ENCODE measurements at regions not wholly inside any gene's neighbourhood (a gene's known extent, or its start where the extent isn't known, plus 50 kb on each side); places are given as distances from the start of the nearest gene placed in this dataset.
A peak's percentile ranks its signal among the peaks of the same experiment; 100 is the strongest.
"Not testable (repeated sequence)": the region's sequence is repeated elsewhere in the genome, so short reads cannot be mapped to it uniquely, and the experiment has no call there.

GRCh38 chr6:103522045-103522444 is 1337.7 kb downstream of the HACE1 start:
- DNase-seq: no peak

- DNase-seq: no peak
These were observed 1343.4 kb downstream of the HACE1 start for GRCh38 chr6:103516336-103516735.

- DNase-seq: no peak
These were observed 1352.7 kb downstream of the HACE1 start for GRCh38 chr6:103507052-103507451.

- DNase-seq: no peak
These were observed 1354.6 kb downstream of the HACE1 start for GRCh38 chr6:103505155-103505518.

GRCh38 chr6:103504501-103505154 is 1355.1 kb downstream of the HACE1 start:
- DNase-seq: no peak

GRCh38 chr6:103496588-103496987 is 1363.1 kb downstream of the HACE1 start:
- not testable (repeated sequence) for DNase-seq

- no peak for DNase-seq
These were observed 1403.1 kb downstream of the HACE1 start for GRCh38 chr6:103456652-103457051.

- DNase-seq: no peak
These were observed 1404.4 kb downstream of the HACE1 start for GRCh38 chr6:103455275-103455674.

GRCh38 chr6:103409475-103409874 is 1450.2 kb downstream of the HACE1 start:
- DNase-seq: no peak

- DNase-seq: no peak
These were observed 1454.4 kb downstream of the HACE1 start for GRCh38 chr6:103405321-103405720.

GRCh38 chr6:103404799-103405198 is 1454.9 kb downstream of the HACE1 start:
- DNase-seq: no peak

GRCh38 chr6:103396768-103397167 is 1463.0 kb downstream of the HACE1 start:
- DNase-seq: no peak

GRCh38 chr6:103379272-103379671 is 1480.4 kb downstream of the HACE1 start:
- no peak for DNase-seq

- no peak for DNase-seq
These were observed 1492.5 kb downstream of the HACE1 start for GRCh38 chr6:103367212-103367611.

- DNase-seq: no peak
These were observed 1503.2 kb downstream of the HACE1 start for GRCh38 chr6:103356531-103356930.

GRCh38 chr6:103344554-103345163 is 1515.1 kb downstream of the HACE1 start:
- DNase-seq: no peak

- no peak for DNase-seq
These were observed 1524.3 kb downstream of the HACE1 start for GRCh38 chr6:103335412-103335811.

- peak; percentile 5 for DNase-seq
These were observed 1532.7 kb downstream of the HACE1 start for GRCh38 chr6:103326760-103327757.

GRCh38 chr6:103313432-103313831 is 1546.3 kb downstream of the HACE1 start:
- DNase-seq: no peak

- not testable (repeated sequence) for DNase-seq
These were observed 1565.3 kb downstream of the HACE1 start for GRCh38 chr6:103294376-103294775.

- DNase-seq: no peak
These were observed 1574.9 kb downstream of the HACE1 start for GRCh38 chr6:103284835-103285234.

GRCh38 chr6:103280417-103280816 is 1579.3 kb downstream of the HACE1 start:
- DNase-seq: no peak

GRCh38 chr6:103277936-103278335 is 1581.8 kb downstream of the HACE1 start:
- no peak for DNase-seq

Data from right kidney (tissue), 1 donor.